Caco-2 (cell line): ENCODE measurements at regions not wholly inside any gene's neighbourhood (a gene's known extent, or its start where the extent isn't known, plus 50 kb on each side); places are given as distances from the start of the nearest gene placed in this dataset.

Source experiments
- BruUV-seq: library from RNA; stranded (reverse); fragments of 400-500 nt; replicated peaks from 2 replicates; lab custom pipeline; 2021; lab: Mats Ljungman, UMichigan
- CTCF ChIA-PET: fragments of 300-600 bp; sonication (Branson Sonifier 250); formaldehyde crosslinking; loops from one replicate; lab custom pipeline; 2022; ENCODE audit warnings: antibody characterized with exemption; lab: Charles Lee
- POLR2A ChIA-PET: fragments of 300-600 bp; sonication (Branson Sonifier 250); formaldehyde crosslinking; loops from one replicate; lab custom pipeline; 2022; ENCODE audit warnings: antibody characterized with exemption; lab: Charles Lee
- DNase-seq, 2 experiments: peaks; one replicate each; pipeline versions ENCODE4 v3.0.0 to v3.0.0-alpha.2; 2020 to 2022
- H3K27me3 ChIP-seq: replicated peaks from 2 replicates; pipeline ENCODE4 v1.6.0; 2011; ENCODE audit warnings: low read length; ENCODE audit not compliant: control insufficient read depth, insufficient read depth
- H3K36me3 ChIP-seq: 2 replicates; pipeline ENCODE4 v1.5.1; 2011; ENCODE audit warnings: low read length; ENCODE audit not compliant: control insufficient read depth, insufficient read depth
- H3K4me1 ChIP-seq: fragments of 250-450 bp; sonication (Bioruptor Pico); 2 replicates; pipeline ENCODE4 v1.5.1; 2020; ENCODE audit warnings: mild to moderate bottlenecking
- H3K4me3 ChIP-seq: 2 replicates; pipeline ENCODE4 v1.5.1; 2011; ENCODE audit warnings: low read depth, mild to moderate bottlenecking, control low read depth, low read length
- H3K9me3 ChIP-seq: fragments of 250-450 bp; sonication (Bioruptor Pico); 2 replicates; pipeline ENCODE4 v1.5.1; 2020; ENCODE audit warnings: mild to moderate bottlenecking, moderate library complexity
- H3K27ac Mint-ChIP-seq: one replicate; pipeline ENCODE4 v1.8.0; 2022; ENCODE audit warnings: mixed read lengths; ENCODE audit not compliant: unreplicated experiment
- H3K27me3 Mint-ChIP-seq: one replicate; pipeline ENCODE4 v1.8.0; 2022; ENCODE audit warnings: mixed read lengths; ENCODE audit not compliant: insufficient read depth, unreplicated experiment
- H3K36me3 Mint-ChIP-seq: one replicate; pipeline ENCODE4 v1.8.0; 2022; ENCODE audit warnings: mild to moderate bottlenecking, mixed read lengths; ENCODE audit not compliant: insufficient read depth, unreplicated experiment
- H3K4me1 Mint-ChIP-seq: one replicate; pipeline ENCODE4 v1.8.0; 2022; ENCODE audit warnings: low read depth, mixed read lengths; ENCODE audit not compliant: unreplicated experiment
- H3K4me3 Mint-ChIP-seq: one replicate; pipeline ENCODE4 v1.8.0; 2022; ENCODE audit warnings: mild to moderate bottlenecking, moderate library complexity, mixed read lengths; ENCODE audit not compliant: unreplicated experiment
- H3K9me3 Mint-ChIP-seq: one replicate; pipeline ENCODE4 v1.8.0; 2022; ENCODE audit warnings: mixed read lengths; ENCODE audit not compliant: unreplicated experiment
- intact Hi-C: fragments of 100-400 bp; cut with micrococcal nuclease; formaldehyde crosslinking; loops from one replicate; pipeline ENCODE4 v1.10.0; 2022; ENCODE audit not compliant: unreplicated experiment
- TF ChIP-seq, protein P1 (sequence below), 2 experiments: fragments of 200-600 bp in 1 of 2; IDR thresholded peaks; 1 replicate in 1 of 2; 2 replicates in 1 of 2; pipeline versions ENCODE4 v1.5.1 to v1.8.0; 2011 to 2022; ENCODE audit warnings: antibody characterized with exemption in 1 of 2, control low read depth in 1 of 2, inconsistent platforms in 1 of 2, low read depth in 1 of 2, low read length in 1 of 2, mild to moderate bottlenecking in 1 of 2, moderate library complexity in 1 of 2; ENCODE audit not compliant: insufficient read depth in 1 of 2, severe bottlenecking in 1 of 2, unreplicated experiment in 1 of 2

DNA sequence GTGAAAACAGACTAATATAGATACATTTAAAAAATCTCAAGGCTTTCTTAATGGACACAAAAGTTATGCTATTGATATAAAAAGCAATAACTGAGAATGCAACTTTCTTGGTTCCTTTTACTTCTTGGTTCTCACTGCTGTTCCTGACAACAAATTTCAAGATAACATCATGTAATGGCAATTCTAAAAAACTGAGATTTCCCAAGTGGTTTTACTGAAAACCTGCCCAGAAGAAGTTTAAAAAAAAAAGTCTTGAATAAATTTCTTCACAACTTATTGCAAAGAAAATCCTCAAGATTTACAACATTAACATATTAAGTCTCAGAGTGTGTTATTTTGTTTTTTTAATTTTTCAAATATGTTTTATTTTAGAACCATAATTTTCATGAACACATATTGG is 302.8 kb upstream of the COX7C start:
- intact Hi-C loops, result no loop called here
- Histone ChIP-seq H3K27me3 (no peaks in the 10 kb centered on the region), H3K9me3 (no peaks in the 10 kb centered on the region), H3K36me3 (no peaks in the 10 kb centered on the region), H3K4me1 (no peaks in the 10 kb centered on the region), H3K4me3 (no peak overlapping the region)
- no peaks in the 10 kb centered on the region for H3K4me1 Mint-ChIP-seq
- no peaks in the 10 kb centered on the region for H3K27me3 Mint-ChIP-seq
- no TSS peak for BruUV-seq
- CTCF ChIA-PET, result no interaction called here
- H3K27ac Mint-ChIP-seq, result no peak overlapping the region
- TF ChIP-seq, protein P1, sequence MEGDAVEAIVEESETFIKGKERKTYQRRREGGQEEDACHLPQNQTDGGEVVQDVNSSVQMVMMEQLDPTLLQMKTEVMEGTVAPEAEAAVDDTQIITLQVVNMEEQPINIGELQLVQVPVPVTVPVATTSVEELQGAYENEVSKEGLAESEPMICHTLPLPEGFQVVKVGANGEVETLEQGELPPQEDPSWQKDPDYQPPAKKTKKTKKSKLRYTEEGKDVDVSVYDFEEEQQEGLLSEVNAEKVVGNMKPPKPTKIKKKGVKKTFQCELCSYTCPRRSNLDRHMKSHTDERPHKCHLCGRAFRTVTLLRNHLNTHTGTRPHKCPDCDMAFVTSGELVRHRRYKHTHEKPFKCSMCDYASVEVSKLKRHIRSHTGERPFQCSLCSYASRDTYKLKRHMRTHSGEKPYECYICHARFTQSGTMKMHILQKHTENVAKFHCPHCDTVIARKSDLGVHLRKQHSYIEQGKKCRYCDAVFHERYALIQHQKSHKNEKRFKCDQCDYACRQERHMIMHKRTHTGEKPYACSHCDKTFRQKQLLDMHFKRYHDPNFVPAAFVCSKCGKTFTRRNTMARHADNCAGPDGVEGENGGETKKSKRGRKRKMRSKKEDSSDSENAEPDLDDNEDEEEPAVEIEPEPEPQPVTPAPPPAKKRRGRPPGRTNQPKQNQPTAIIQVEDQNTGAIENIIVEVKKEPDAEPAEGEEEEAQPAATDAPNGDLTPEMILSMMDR (IDR thresholded peaks at IDR 0.05; ENCODE audit: insufficient read depth in 1 of 2, low read depth in 1 of 2, low read length in 1 of 2, severe bottlenecking in 1 of 2, unreplicated experiment in 1 of 2), result no peak
- DNase-seq, result no peak
- no peak overlapping the region for H3K4me3 Mint-ChIP-seq
- POLR2A ChIA-PET, result no interaction called here
- no peaks in the 10 kb centered on the region for H3K36me3 Mint-ChIP-seq
- H3K9me3 Mint-ChIP-seq, result no peaks in the 10 kb centered on the region

DNA sequence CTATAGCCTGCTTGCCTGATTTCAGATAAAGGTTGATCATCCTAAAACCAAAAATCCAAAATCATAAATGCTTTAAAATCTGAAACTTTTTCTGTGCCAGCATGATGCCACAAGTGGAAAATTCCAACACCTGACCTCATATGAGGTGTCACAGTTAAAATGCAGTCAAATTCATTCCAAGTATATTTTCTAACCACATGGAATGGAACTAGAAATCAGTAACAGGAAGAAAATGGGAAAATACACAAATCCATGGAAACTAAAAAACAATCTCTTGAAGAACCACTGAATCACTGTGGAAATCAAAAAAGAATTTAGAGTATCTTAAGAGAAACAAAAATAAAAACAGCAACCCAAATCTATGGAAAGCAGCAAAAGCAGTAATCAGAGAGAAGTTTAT is 297.5 kb upstream of the COX7C start:
- intact Hi-C loops, result no loop called here
- POLR2A ChIA-PET, result no interaction called here
- CTCF ChIA-PET, result no interaction called here
- no peaks in the 10 kb centered on the region for H3K27me3 ChIP-seq
- no peak overlapping the region for H3K4me3 Mint-ChIP-seq
- H3K36me3 ChIP-seq, result no peaks in the 10 kb centered on the region
- H3K4me3 ChIP-seq, result no peak overlapping the region
- no TSS peak for BruUV-seq
- no peak for DNase-seq
- H3K9me3 ChIP-seq, result no peaks in the 10 kb centered on the region
- peak overlapping the region; percentile 8 for H3K27ac Mint-ChIP-seq
- H3K36me3 Mint-ChIP-seq, result no peaks in the 10 kb centered on the region
- no peaks in the 10 kb centered on the region for H3K9me3 Mint-ChIP-seq
- H3K4me1 ChIP-seq, result no peaks in the 10 kb centered on the region
- H3K27me3 Mint-ChIP-seq, result no peaks in the 10 kb centered on the region
- no peaks in the 10 kb centered on the region for H3K4me1 Mint-ChIP-seq
- TF ChIP-seq, protein P1 (IDR thresholded peaks at IDR 0.05; ENCODE audit: insufficient read depth in 1 of 2, low read depth in 1 of 2, low read length in 1 of 2, severe bottlenecking in 1 of 2, unreplicated experiment in 1 of 2), result no peak

GRCh38 chr5:86329318-86329717 is 288.4 kb upstream of the COX7C start:
- H3K36me3 ChIP-seq, result no peaks in the 10 kb centered on the region
- no peaks in the 10 kb centered on the region for H3K4me1 ChIP-seq
- Mint-ChIP-seq H3K4me3 (no peak overlapping the region), H3K27me3 (no peaks in the 10 kb centered on the region), H3K4me1 (no peaks in the 10 kb centered on the region), H3K27ac (no peak overlapping the region), H3K9me3 (no peaks in the 10 kb centered on the region), H3K36me3 (no peaks in the 10 kb centered on the region)
- H3K27me3 ChIP-seq, result no peaks in the 10 kb centered on the region
- no TSS peak for BruUV-seq
- TF ChIP-seq, protein P1 (IDR thresholded peaks at IDR 0.05; ENCODE audit: insufficient read depth in 1 of 2, low read depth in 1 of 2, low read length in 1 of 2, severe bottlenecking in 1 of 2, unreplicated experiment in 1 of 2), result no peak
- POLR2A ChIA-PET, result no interaction called here
- H3K9me3 ChIP-seq, result no peaks in the 10 kb centered on the region
- no peak for DNase-seq
- CTCF ChIA-PET, result no interaction called here
- H3K4me3 ChIP-seq, result no peak overlapping the region
- intact Hi-C loops, result no loop called here
